Endothelial cell of umbilical vein (primary cell): ENCODE measurements at regions not wholly inside any gene's neighbourhood (a gene's known extent, or its start where the extent isn't known, plus 50 kb on each side); places are given as distances from the start of the nearest gene placed in this dataset.

Experiments
- BruUV-seq: library from RNA; stranded (reverse); fragments of 400-500 nt; replicated peaks from 2 replicates; lab custom pipeline; 2021; lab: Mats Ljungman, UMichigan
- CTCF ChIA-PET: fragments of 300-600, 350-600 bp; sonication (Branson Sonifier 250); formaldehyde crosslinking; loops from one replicate; lab custom pipeline; 2021; ENCODE audit warnings: antibody characterized with exemption, inconsistent platforms; lab: Charles Lee
- POLR2A ChIA-PET: fragments of 300-600, 350-600 bp; sonication (Branson Sonifier 250); formaldehyde crosslinking; loops from one replicate; lab custom pipeline; 2021; ENCODE audit warnings: antibody characterized with exemption, inconsistent platforms; lab: Charles Lee
- DNase-seq: peaks from one replicate; pipeline ENCODE4 v3.0.0-alpha.2; 2011; ENCODE audit warnings: low read depth, low spot score
- FAIRE-seq: peaks from 2 replicates; lab custom pipeline; 2011; peaks lifted over from hg19 to GRCh38; lab: Jason Lieb, UNC
- H2AFZ ChIP-seq: 2 replicates; pipeline ENCODE4 v1.6.0; 2012; ENCODE audit warnings: low read depth, low read length, control low read depth, inconsistent platforms
- H3K27ac ChIP-seq: 2 replicates; pipeline ENCODE4 v1.5.1; 2011; ENCODE audit warnings: low read depth, mild to moderate bottlenecking, control low read depth, low read length, moderate library complexity; ENCODE audit not compliant: insufficient read depth
- H3K27me3 ChIP-seq, 2 experiments: 2 replicates each; pipeline versions ENCODE4 v1.6.0 to v1.6.1; 2011; ENCODE audit warnings: low read length in 2 of 2, mixed read lengths in 1 of 2; ENCODE audit not compliant: control insufficient read depth in 2 of 2, insufficient read depth in 2 of 2
- H3K36me3 ChIP-seq, 2 experiments: 2 replicates in 1 of 2; 3 replicates in 1 of 2; pipeline ENCODE4 v1.5.1; 2011; ENCODE audit warnings: low read length in 2 of 2, mild to moderate bottlenecking in 1 of 2, moderate library complexity in 1 of 2; ENCODE audit not compliant: control insufficient read depth in 2 of 2, insufficient read depth in 2 of 2; ENCODE audit errors: extremely low read depth in 1 of 2
- H3K4me1 ChIP-seq: 3 replicates; pipeline ENCODE4 v1.5.1; 2011; ENCODE audit warnings: mild to moderate bottlenecking, low read length; ENCODE audit not compliant: control insufficient read depth, insufficient read depth; ENCODE audit errors: extremely low read depth
- H3K4me2 ChIP-seq: 2 replicates; pipeline ENCODE4 v1.6.1; 2011; ENCODE audit warnings: low read length, control low read depth, mixed read lengths; ENCODE audit not compliant: insufficient read depth
- H3K4me3 ChIP-seq, 3 experiments: fragments of 200-600 bp in 1 of 3; sonication (generic), shearing (Covaris generic) in 1 of 3; replicated peaks in 1 of 3; 2 replicates each; pipeline ENCODE4 v1.5.1; 2011 to 2016; ENCODE audit warnings: control low read depth in 3 of 3, low read length in 3 of 3, mild to moderate bottlenecking in 2 of 3, inconsistent platforms in 1 of 3, low read depth in 1 of 3, moderate library complexity in 1 of 3; ENCODE audit not compliant: insufficient read depth in 1 of 3
- H3K79me2 ChIP-seq: 2 replicates; pipeline ENCODE4 v1.6.0; 2012; ENCODE audit warnings: low read length, inconsistent platforms; ENCODE audit not compliant: control insufficient read depth, insufficient read depth
- H3K9ac ChIP-seq: replicated peaks from 2 replicates; pipeline ENCODE3; 2011; ENCODE audit warnings: low read length, control low read depth; ENCODE audit not compliant: insufficient read depth; ENCODE audit errors: extremely low read depth
- H3K9me1 ChIP-seq: replicated peaks from 3 replicates; pipeline ENCODE4 v1.6.0; 2011; ENCODE audit warnings: mild to moderate bottlenecking, low read length; ENCODE audit not compliant: control insufficient read depth, insufficient read depth; ENCODE audit errors: extremely low read depth
- H3K9me3 ChIP-seq: replicated peaks from 2 replicates; pipeline ENCODE4 v1.5.1; 2012; ENCODE audit warnings: low read length, inconsistent platforms; ENCODE audit not compliant: control insufficient read depth, insufficient read depth
- H4K20me1 ChIP-seq: replicated peaks from 2 replicates; pipeline ENCODE3; 2011; ENCODE audit warnings: mild to moderate bottlenecking, low read length; ENCODE audit not compliant: control insufficient read depth, insufficient read depth; ENCODE audit errors: extremely low read depth
- EZH2 ChIP-seq: IDR thresholded peaks from 2 replicates; pipeline ENCODE4 v1.6.1; 2012; ENCODE audit warnings: borderline replicate concordance, low read depth, mild to moderate bottlenecking, moderate library complexity, low read length, inconsistent platforms; ENCODE audit not compliant: severe bottlenecking
- FOS ChIP-seq: IDR thresholded peaks from 2 replicates; pipeline ENCODE4 v1.6.1; 2011; ENCODE audit warnings: mild to moderate bottlenecking, low read length, moderate library complexity, borderline replicate concordance; ENCODE audit not compliant: insufficient read depth
- GATA2 ChIP-seq: IDR thresholded peaks from 2 replicates; pipeline ENCODE4 v1.7.0; 2011; ENCODE audit warnings: low read depth, mild to moderate bottlenecking, moderate library complexity, mixed read lengths, low read length; ENCODE audit not compliant: insufficient read length, insufficient read depth
- JUN ChIP-seq: IDR thresholded peaks from 2 replicates; pipeline ENCODE4 v1.6.1; 2011; ENCODE audit warnings: borderline replicate concordance, low read depth; ENCODE audit not compliant: insufficient read length, insufficient read depth
- MYC ChIP-seq: IDR thresholded peaks from one replicate; pipeline ENCODE4 v1.6.1; 2011; ENCODE audit warnings: mild to moderate bottlenecking, low read depth, low read length
- POLR2A ChIP-seq: IDR thresholded peaks from 2 replicates; pipeline ENCODE4 v1.6.1; 2012; ENCODE audit warnings: low read depth, mild to moderate bottlenecking, control low read depth, low read length
- dilution Hi-C: fragments of 300-500 bp; cut with MboI; formaldehyde crosslinking; loops from one replicate; pipeline ENCODE4 v1.15.0; 2019; ENCODE audit warnings: low sequenced_read_pairs; ENCODE audit not compliant: extremely low pct_ligation_motif_present
- intact Hi-C: fragments of 100-400 bp; cut with micrococcal nuclease; formaldehyde crosslinking; loops from one replicate; pipeline ENCODE4 v1.10.0; 2022
- TF ChIP-seq, protein P1 (sequence below): IDR thresholded peaks from 2 replicates; pipeline ENCODE4 v1.6.1; 2011; ENCODE audit not compliant: insufficient read depth, insufficient read length
- TF ChIP-seq, protein P2 (sequence below), 2 donors: IDR thresholded peaks; 1 replicate in 1 of 2; 2 replicates in 1 of 2; pipeline ENCODE4 v1.5.1; 2011; ENCODE audit warnings: low read length in 2 of 2, mild to moderate bottlenecking in 2 of 2, moderate library complexity in 2 of 2, control low read depth in 1 of 2, inconsistent platforms in 1 of 2, low read depth in 1 of 2; ENCODE audit not compliant: insufficient read depth in 1 of 2; ENCODE audit errors: extremely low read depth in 1 of 2

DNA sequence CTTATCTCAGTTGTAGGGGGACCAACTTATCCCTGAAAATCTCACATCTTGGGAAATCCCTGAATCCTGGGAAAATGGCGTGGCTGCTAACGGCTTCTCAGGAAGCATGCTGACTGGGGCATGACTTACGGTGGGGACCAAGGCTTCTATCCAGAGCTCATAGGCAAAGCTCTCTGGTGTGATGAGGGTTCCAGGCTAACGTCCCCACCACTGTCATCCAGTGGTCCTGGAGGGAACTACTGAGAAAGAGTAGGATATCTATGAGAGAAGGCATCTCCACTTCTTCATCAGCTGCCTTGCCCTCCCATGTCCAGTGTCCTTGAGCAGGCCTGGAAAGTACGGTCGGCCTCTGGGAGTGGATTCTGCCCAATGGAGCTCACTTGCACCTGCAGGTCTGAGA lies 210.4 kb upstream of the B3GAT1 start:
- TF ChIP-seq, protein P1, sequence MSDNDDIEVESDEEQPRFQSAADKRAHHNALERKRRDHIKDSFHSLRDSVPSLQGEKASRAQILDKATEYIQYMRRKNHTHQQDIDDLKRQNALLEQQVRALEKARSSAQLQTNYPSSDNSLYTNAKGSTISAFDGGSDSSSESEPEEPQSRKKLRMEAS = no peak
- TF ChIP-seq POLR2A (no peak), MYC (no peak), FOS (no peak), JUN (no peak)
- TF ChIP-seq, protein P2, sequence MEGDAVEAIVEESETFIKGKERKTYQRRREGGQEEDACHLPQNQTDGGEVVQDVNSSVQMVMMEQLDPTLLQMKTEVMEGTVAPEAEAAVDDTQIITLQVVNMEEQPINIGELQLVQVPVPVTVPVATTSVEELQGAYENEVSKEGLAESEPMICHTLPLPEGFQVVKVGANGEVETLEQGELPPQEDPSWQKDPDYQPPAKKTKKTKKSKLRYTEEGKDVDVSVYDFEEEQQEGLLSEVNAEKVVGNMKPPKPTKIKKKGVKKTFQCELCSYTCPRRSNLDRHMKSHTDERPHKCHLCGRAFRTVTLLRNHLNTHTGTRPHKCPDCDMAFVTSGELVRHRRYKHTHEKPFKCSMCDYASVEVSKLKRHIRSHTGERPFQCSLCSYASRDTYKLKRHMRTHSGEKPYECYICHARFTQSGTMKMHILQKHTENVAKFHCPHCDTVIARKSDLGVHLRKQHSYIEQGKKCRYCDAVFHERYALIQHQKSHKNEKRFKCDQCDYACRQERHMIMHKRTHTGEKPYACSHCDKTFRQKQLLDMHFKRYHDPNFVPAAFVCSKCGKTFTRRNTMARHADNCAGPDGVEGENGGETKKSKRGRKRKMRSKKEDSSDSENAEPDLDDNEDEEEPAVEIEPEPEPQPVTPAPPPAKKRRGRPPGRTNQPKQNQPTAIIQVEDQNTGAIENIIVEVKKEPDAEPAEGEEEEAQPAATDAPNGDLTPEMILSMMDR (IDR thresholded peaks at IDR 0.05; ENCODE audit: extremely low read depth in 1 of 2, insufficient read depth in 1 of 2, low read depth in 1 of 2, low read length in 2 of 2) = no peak
- H3K9me3 ChIP-seq = peaks cover 2% of the 10 kb centered on the region
- dilution Hi-C loops (no loop called here), intact Hi-C loops (no loop called here)
- FAIRE-seq = no peak
- H3K79me2 ChIP-seq = no peaks in the 10 kb centered on the region
- ChIA-PET CTCF (no interaction called here), POLR2A (no interaction called here)
- H3K27me3 ChIP-seq = no peaks in the 10 kb centered on the region
- H4K20me1 ChIP-seq = no peaks in the 10 kb centered on the region
- no TSS peak for BruUV-seq
- H3K36me3 ChIP-seq = no peaks in the 10 kb centered on the region
- no peak overlapping the region for H2AFZ ChIP-seq
- H3K9me1 ChIP-seq = no peaks in the 10 kb centered on the region
- no peak overlapping the region for H3K27ac ChIP-seq
- DNase-seq = no peak
- H3K4me3 ChIP-seq = no peak overlapping the region
- no peak overlapping the region for H3K9ac ChIP-seq
- H3K4me1 ChIP-seq = no peaks in the 10 kb centered on the region
- H3K4me2 ChIP-seq = no peak overlapping the region

DNA sequence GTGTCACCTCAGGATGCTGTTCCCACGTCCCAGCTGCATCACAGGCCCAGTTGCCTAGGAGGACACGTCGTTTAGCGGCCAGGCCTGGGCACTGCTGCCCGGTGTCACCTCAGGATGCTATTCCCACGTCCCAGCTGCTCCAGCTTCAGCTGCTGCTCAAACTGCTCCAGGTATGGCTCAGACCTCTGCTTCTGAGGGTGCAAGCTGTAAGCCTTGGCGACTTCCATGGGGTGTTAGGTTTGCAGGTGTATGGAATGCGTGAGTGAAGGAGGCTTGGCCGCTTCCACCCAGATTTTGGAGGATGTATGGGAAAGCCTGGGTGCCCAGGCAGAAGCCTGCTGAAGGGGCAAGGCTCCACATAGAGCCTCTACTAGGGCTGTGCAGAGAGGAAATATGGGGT lies 205.3 kb upstream of the B3GAT1 start:
- Histone ChIP-seq H3K79me2 (no peaks in the 10 kb centered on the region), H2AFZ (no peak overlapping the region), H3K9ac (no peak overlapping the region), H3K4me2 (no peak overlapping the region), H3K4me1 (no peaks in the 10 kb centered on the region), H3K27ac (no peak overlapping the region), H3K9me1 (no peaks in the 10 kb centered on the region), H3K9me3 (no peaks in the 10 kb centered on the region), H3K4me3 (no peak overlapping the region), H3K36me3 (no peaks in the 10 kb centered on the region), H4K20me1 (no peaks in the 10 kb centered on the region), H3K27me3 (no peaks in the 10 kb centered on the region)
- DNase-seq = no peak
- no TSS peak for BruUV-seq
- intact Hi-C loops = no loop called here
- CTCF ChIA-PET = no interaction called here
- TF ChIP-seq, protein P2 (IDR thresholded peaks at IDR 0.05; ENCODE audit: extremely low read depth in 1 of 2, insufficient read depth in 1 of 2, low read depth in 1 of 2, low read length in 2 of 2) = no peak
- TF ChIP-seq, protein P1 = no peak
- TF ChIP-seq EZH2 (no peak), POLR2A (no peak), FOS (no peak), GATA2 (no peak)
- dilution Hi-C loops = no loop called here
- FAIRE-seq = no peak
- POLR2A ChIA-PET = no interaction called here
